SU-DHL-6 (cell line): ENCODE measurements at regions not wholly inside any gene's neighbourhood (a gene's known extent, or its start where the extent isn't known, plus 50 kb on each side); places are given as distances from the start of the nearest gene placed in this dataset.
"Not testable (repeated sequence)": the region's sequence is repeated elsewhere in the genome, so short reads cannot be mapped to it uniquely, and the experiment has no call there.

Experiments used
- H2AFZ ChIP-seq: fragments of 200-600 bp; sonication (generic); 2 replicates; pipeline ENCODE4 v1.6.1; 2014; ENCODE audit warnings: low read depth, mild to moderate bottlenecking, moderate library complexity, mixed read lengths, antibody characterized with exemption, low read length; ENCODE audit not compliant: severe bottlenecking
- H3F3A ChIP-seq: fragments of 200-600 bp; shearing (Covaris generic); 2 replicates; pipeline ENCODE4 v1.6.0; 2016; ENCODE audit warnings: antibody characterized with exemption, mild to moderate bottlenecking; ENCODE audit not compliant: insufficient read depth
- H3K27ac ChIP-seq: fragments of 200-600 bp; sonication (generic); 2 replicates; pipeline ENCODE4 v1.5.1; 2016; ENCODE audit warnings: low read depth, mild to moderate bottlenecking, low read length, moderate library complexity, mixed read lengths
- H3K27me3 ChIP-seq: fragments of 200-600 bp; sonication (generic), shearing (Covaris generic); 2 replicates; pipeline ENCODE4 v1.6.0; 2014; ENCODE audit warnings: mild to moderate bottlenecking, low read length
- H3K36me3 ChIP-seq: fragments of 200-600 bp; sonication (generic); 2 replicates; pipeline ENCODE4 v1.6.1; 2014; ENCODE audit warnings: mild to moderate bottlenecking, low read length, mixed read lengths
- H3K4me2 ChIP-seq: fragments of 300-600, 200-600 bp; shearing (Covaris generic), sonication (generic); 2 replicates; pipeline ENCODE4 v1.6.0; 2014; ENCODE audit warnings: low read length, low read depth, mild to moderate bottlenecking; ENCODE audit not compliant: poor library complexity, severe bottlenecking
- H3K4me3 ChIP-seq: fragments of 200-600 bp; sonication (generic); 2 replicates; pipeline ENCODE4 v1.5.1; 2014; ENCODE audit warnings: antibody characterized with exemption, low read length, mild to moderate bottlenecking, mixed read lengths; ENCODE audit not compliant: insufficient read depth, poor library complexity, severe bottlenecking
- H3K79me2 ChIP-seq: fragments of 200-600 bp; sonication (generic); 2 replicates; pipeline ENCODE4 v1.6.1; 2014; ENCODE audit warnings: mild to moderate bottlenecking, low read length, moderate library complexity; ENCODE audit not compliant: insufficient read depth
- H3K9ac ChIP-seq: fragments of 200-600 bp; sonication (generic); 2 replicates; pipeline ENCODE4 v1.7.0; 2014; ENCODE audit warnings: mild to moderate bottlenecking, low read length
- H3K9me2 ChIP-seq: fragments of 200-600 bp; sonication (generic); replicated peaks from 2 replicates; pipeline ENCODE4 v1.6.1; 2014; ENCODE audit warnings: low read length; ENCODE audit not compliant: insufficient read depth
- H3K9me3 ChIP-seq: fragments of 200-600 bp; sonication (generic); 2 replicates; pipeline ENCODE4 v1.6.1; 2014; ENCODE audit warnings: low read length, mixed read lengths; ENCODE audit not compliant: insufficient read depth
- H4K20me1 ChIP-seq: fragments of 200-600 bp; sonication (generic); 2 replicates; pipeline ENCODE4 v1.6.1; 2014; ENCODE audit warnings: low read depth, mild to moderate bottlenecking, antibody characterized with exemption, low read length, moderate library complexity, mixed read lengths
- EZH2phosphoT487 ChIP-seq: fragments of 200-600 bp; sonication (generic), shearing (Covaris generic); conservative IDR thresholded peaks from 2 replicates; pipeline ENCODE4 v1.6.1; 2018; ENCODE audit warnings: mild to moderate bottlenecking, antibody characterized with exemption, low read length, moderate library complexity, mixed read lengths
- TF ChIP-seq, protein P1 (sequence below): fragments of 200-600 bp; sonication (generic); IDR thresholded peaks from one replicate; pipeline ENCODE4 v1.5.1; 2017; ENCODE audit warnings: antibody characterized with exemption, mild to moderate bottlenecking, low read length, moderate library complexity; ENCODE audit not compliant: insufficient read depth, poor library complexity, severe bottlenecking

GRCh38 chr1:5768014-5768413, 224.2 kb downstream of the NPHP4 start:
- TF ChIP-seq EZH2phosphoT487 = no peak
- TF ChIP-seq, protein P1, sequence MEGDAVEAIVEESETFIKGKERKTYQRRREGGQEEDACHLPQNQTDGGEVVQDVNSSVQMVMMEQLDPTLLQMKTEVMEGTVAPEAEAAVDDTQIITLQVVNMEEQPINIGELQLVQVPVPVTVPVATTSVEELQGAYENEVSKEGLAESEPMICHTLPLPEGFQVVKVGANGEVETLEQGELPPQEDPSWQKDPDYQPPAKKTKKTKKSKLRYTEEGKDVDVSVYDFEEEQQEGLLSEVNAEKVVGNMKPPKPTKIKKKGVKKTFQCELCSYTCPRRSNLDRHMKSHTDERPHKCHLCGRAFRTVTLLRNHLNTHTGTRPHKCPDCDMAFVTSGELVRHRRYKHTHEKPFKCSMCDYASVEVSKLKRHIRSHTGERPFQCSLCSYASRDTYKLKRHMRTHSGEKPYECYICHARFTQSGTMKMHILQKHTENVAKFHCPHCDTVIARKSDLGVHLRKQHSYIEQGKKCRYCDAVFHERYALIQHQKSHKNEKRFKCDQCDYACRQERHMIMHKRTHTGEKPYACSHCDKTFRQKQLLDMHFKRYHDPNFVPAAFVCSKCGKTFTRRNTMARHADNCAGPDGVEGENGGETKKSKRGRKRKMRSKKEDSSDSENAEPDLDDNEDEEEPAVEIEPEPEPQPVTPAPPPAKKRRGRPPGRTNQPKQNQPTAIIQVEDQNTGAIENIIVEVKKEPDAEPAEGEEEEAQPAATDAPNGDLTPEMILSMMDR = no peak
- no peak overlapping the region for H2AFZ ChIP-seq

DNA sequence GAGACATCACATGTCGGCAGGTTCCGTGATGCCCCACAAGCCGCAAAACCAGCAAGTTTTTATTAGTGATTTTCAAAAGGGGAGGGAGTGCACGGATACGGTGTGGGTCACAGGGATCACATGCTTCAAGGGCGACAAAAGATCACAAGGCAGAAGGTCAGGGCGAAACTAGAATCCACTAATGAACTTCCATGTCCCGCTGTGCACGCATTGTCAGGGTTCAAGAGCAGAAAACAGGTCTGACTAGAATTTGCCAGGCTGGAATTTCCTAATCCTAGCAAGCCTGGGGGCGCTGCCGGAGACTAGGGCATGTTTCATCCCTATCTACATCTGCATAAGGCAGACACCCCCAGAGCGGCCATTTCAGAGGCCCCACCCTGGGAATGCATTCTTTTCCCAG, 225.2 kb downstream of the NPHP4 start:
- H3K27me3 ChIP-seq, H3K9me3 ChIP-seq, H3K36me3 ChIP-seq, H3K27ac ChIP-seq, H3K4me3 ChIP-seq, H3K4me2 ChIP-seq, H3K9ac ChIP-seq, H3K9me2 ChIP-seq, H4K20me1 ChIP-seq, H3F3A ChIP-seq, H2AFZ ChIP-seq, H3K79me2 ChIP-seq: not testable (repeated sequence)

More at GRCh38 chr1:5768014-5768413, 224.2 kb downstream of the NPHP4 start:
- Histone ChIP-seq H3K4me3 (no peak overlapping the region), H3K27me3 (no peaks in the 10 kb centered on the region), H3K4me2 (no peak overlapping the region), H3K9me2 (no peaks in the 10 kb centered on the region), H3K79me2 (no peaks in the 10 kb centered on the region), H3K27ac (no peak overlapping the region), H4K20me1 (no peaks in the 10 kb centered on the region), H3K9me3 (no peaks in the 10 kb centered on the region), H3K9ac (no peak overlapping the region), H3F3A (no peaks in the 10 kb centered on the region), H3K36me3 (no peaks in the 10 kb centered on the region)

DNA sequence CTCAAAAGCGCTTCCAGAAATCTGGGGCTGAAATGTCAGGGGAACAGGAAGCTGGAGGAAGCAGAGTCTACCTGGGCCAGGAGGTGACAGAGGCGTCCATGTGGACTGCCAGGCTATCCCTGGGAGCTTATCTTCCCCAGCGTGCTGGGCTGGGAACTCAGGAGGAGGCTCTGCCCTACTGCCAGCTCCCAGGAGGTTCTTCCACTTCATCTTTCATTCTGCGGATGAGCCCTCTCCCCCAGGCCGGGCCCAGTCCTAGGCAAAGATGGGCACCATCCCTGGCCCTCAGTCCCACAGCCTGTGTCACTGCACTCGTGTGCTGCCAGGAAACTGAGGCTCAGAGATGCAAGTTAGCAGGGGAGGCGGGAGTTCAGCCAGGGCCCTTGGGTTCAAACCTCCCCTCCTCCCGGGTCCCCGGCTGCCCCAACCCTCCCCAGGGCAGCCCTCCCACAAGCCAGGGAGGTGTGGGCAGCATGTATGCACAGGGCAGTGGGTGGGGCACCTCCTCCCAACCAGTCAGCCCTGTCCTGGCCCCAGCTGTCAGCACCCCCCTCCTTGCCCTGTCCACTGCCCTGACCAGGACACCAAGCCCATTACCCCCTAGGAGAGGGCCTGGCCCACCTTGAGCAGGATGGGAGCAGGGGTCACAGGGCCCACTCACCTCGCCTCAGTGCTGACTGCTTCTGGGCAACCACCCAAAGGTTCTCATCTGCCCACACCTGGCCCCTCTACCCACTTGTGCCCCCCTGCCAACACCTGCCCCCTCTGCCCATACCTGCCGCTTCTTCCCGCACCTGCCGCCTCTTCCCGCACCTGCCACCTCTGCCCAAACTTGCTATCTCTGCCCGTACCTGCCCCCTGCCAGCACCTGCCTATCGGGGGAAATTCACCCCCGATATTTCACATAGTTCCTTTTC, 226.0 kb downstream of the NPHP4 start:
- Histone ChIP-seq H3K27ac (no peak overlapping the region), H3F3A (no peaks in the 10 kb centered on the region), H2AFZ (no peak overlapping the region), H3K79me2 (no peaks in the 10 kb centered on the region), H3K9me3 (no peaks in the 10 kb centered on the region), H3K9me2 (no peaks in the 10 kb centered on the region), H3K9ac (no peak overlapping the region), H3K4me3 (no peak overlapping the region), H3K36me3 (no peaks in the 10 kb centered on the region), H3K27me3 (no peaks in the 10 kb centered on the region), H3K4me2 (no peak overlapping the region), H4K20me1 (no peaks in the 10 kb centered on the region)
- TF ChIP-seq EZH2phosphoT487 = no peak
- TF ChIP-seq, protein P1 = no peak

DNA sequence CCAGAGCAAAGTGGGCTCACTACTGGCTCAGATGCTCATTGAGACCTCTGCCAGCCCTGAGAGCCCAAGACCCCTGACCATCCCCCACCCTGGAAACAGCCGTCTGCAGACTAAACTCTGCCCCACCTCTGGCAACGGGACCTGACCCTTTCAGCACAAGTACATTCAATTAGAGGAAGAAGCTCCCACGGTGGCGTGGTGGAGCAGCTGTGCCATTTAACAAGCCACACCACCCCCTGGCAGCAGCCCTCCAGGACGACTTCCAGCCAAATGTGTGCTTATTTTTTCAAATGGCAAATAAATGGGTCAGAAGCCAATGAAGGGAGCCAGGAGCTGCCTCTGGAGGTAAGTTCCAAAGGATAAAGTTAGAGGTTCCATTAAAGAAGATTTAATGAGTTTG, 226.7 kb downstream of the NPHP4 start:
- Histone ChIP-seq H3F3A (no peaks in the 10 kb centered on the region), H3K9me3 (no peaks in the 10 kb centered on the region), H3K9me2 (no peaks in the 10 kb centered on the region), H3K27ac (no peak overlapping the region), H3K36me3 (no peaks in the 10 kb centered on the region), H3K79me2 (no peaks in the 10 kb centered on the region), H3K4me2 (no peak overlapping the region), H4K20me1 (no peaks in the 10 kb centered on the region), H2AFZ (no peak overlapping the region), H3K4me3 (no peak overlapping the region), H3K27me3 (no peaks in the 10 kb centered on the region), H3K9ac (no peak overlapping the region)
- TF ChIP-seq EZH2phosphoT487 = no peak
- TF ChIP-seq, protein P1 = no peak
